NCI-H446 treated with DMSO at 0.1 percent for 48 hours (cell line): ENCODE measurements at regions not wholly inside any gene's neighbourhood (a gene's known extent, or its start where the extent isn't known, plus 50 kb on each side); places are given as distances from the start of the nearest gene placed in this dataset.
A peak's percentile ranks its signal among the peaks of the same experiment; 100 is the strongest.
"Not testable (repeated sequence)": the region's sequence is repeated elsewhere in the genome, so short reads cannot be mapped to it uniquely, and the experiment has no call there.

Experiments used
- DNase-seq: peaks from one replicate; lab custom pipeline; 2025; lab: John Stamatoyannopoulos, UW

- peak; percentile 56 for DNase-seq
Observed at GRCh38 chr7:82566752-82567151, 123.2 kb upstream of the CACNA2D1 start.

GRCh38 chr7:82562716-82563404, 119.3 kb upstream of the CACNA2D1 start:
- no peak for DNase-seq

- DNase-seq: peak; percentile 73
Observed at GRCh38 chr7:82559193-82559805, 115.7 kb upstream of the CACNA2D1 start.

GRCh38 chr7:82549616-82550285, 106.2 kb upstream of the CACNA2D1 start:
- no peak for DNase-seq

- DNase-seq: no peak
Observed at GRCh38 chr7:82548141-82548688, 104.6 kb upstream of the CACNA2D1 start.

GRCh38 chr7:82542665-82543064, 99.1 kb upstream of the CACNA2D1 start:
- no peak for DNase-seq

GRCh38 chr7:82539969-82540368, 96.4 kb upstream of the CACNA2D1 start:
- DNase-seq: no peak

GRCh38 chr7:82534684-82535083, 91.1 kb upstream of the CACNA2D1 start:
- peak; percentile 50 for DNase-seq

- no peak for DNase-seq
Observed at GRCh38 chr7:82530361-82530760, 86.8 kb upstream of the CACNA2D1 start.

- DNase-seq: no peak
Observed at GRCh38 chr7:82528577-82529310, 85.2 kb upstream of the CACNA2D1 start.

GRCh38 chr7:82527851-82528250, 84.3 kb upstream of the CACNA2D1 start:
- no peak for DNase-seq

GRCh38 chr7:82521906-82522445, 78.4 kb upstream of the CACNA2D1 start:
- no peak for DNase-seq

GRCh38 chr7:82517050-82517449, 73.5 kb upstream of the CACNA2D1 start:
- no peak for DNase-seq

- no peak for DNase-seq
Observed at GRCh38 chr7:82511542-82511941, 68.0 kb upstream of the CACNA2D1 start.

- no peak for DNase-seq
Observed at GRCh38 chr7:82507976-82508677, 64.5 kb upstream of the CACNA2D1 start.

GRCh38 chr7:82507365-82507975, 63.9 kb upstream of the CACNA2D1 start:
- no peak for DNase-seq

GRCh38 chr7:82506702-82507101, 63.1 kb upstream of the CACNA2D1 start:
- no peak for DNase-seq

GRCh38 chr7:82506208-82506607, 62.6 kb upstream of the CACNA2D1 start:
- DNase-seq: no peak

- DNase-seq: no peak
Observed at GRCh38 chr7:82501346-82501745, 57.8 kb upstream of the CACNA2D1 start.

- not testable (repeated sequence) for DNase-seq
Observed at GRCh38 chr7:82499546-82499945, 56.0 kb upstream of the CACNA2D1 start.

GRCh38 chr7:82494420-82494819, 50.8 kb upstream of the CACNA2D1 start:
- DNase-seq: no peak
